Fibroblast of peridontal ligament (primary cell): ENCODE measurements at regions not wholly inside any gene's neighbourhood (a gene's known extent, or its start where the extent isn't known, plus 50 kb on each side); places are given as distances from the start of the nearest gene placed in this dataset.

Source experiments
- DNase-seq: peaks from one replicate; pipeline ENCODE4 v3.0.0-alpha.2; 2010; ENCODE audit errors: extremely low read depth

GRCh38 chr3:163672954-163673353 is 1405.3 kb downstream of the SI start:
- no peak for DNase-seq

DNA sequence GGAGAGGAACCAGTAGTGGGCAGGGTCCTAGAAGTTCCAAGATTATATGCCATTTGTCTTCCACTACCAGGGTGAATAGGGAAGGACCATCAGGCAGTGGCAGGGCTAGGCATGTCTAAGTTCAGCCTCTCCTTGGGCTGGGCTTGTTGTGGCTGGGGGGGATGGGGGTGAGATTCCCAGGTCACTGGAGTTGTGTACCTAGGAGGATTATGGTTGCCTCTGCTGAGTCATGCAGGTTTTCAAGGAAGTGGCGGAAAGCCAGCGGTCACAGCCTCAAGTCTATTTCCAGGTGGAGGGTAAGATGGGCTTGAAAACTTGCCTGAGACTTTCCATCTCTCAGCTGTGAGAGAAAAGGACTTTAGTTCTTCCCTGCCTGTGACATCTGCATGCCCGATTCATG is 1407.1 kb downstream of the SI start:
- no peak for DNase-seq

DNA sequence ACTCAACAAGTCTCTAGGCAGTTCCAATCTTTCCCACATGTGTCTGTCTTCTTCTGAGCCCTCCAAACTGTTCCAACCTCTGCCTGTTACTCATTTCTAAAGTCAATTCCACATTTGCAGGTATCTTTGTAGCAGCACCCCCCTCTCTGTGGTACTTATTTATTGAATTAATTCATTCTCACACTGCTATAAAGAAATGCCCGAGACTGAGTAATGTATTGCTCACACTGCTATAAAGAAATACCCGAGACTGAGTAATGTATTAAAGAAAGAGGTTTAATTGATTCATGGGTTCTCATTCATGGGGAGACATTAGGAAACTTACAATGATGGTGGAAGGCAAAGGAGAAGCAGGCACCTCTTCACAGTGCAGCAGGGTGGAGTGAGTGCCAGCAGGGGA is 1413.8 kb downstream of the SI start:
- DNase-seq = no peak

GRCh38 chr3:163657088-163657487 is 1421.2 kb downstream of the SI start:
- DNase-seq = no peak

GRCh38 chr3:163655021-163655420 is 1423.3 kb downstream of the SI start:
- DNase-seq = no peak

DNA sequence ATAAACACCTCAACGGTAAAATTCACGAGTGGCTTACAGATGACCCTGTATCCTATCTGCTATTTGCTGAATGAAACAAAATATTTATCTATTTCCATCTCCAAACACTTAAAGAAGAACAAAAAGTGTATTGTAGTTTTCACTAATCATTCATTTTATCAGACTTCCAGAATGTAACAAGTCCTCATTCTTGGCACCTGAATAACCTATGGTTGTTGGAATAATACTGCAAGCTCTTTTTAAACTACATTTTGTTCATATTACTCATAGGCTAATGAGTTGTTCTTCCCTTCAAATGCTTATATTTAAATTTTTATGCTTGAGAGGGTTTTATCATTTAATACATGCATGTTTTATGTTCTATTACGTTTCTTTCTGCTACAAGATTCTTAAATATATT is 1434.1 kb downstream of the SI start:
- no peak for DNase-seq

DNA sequence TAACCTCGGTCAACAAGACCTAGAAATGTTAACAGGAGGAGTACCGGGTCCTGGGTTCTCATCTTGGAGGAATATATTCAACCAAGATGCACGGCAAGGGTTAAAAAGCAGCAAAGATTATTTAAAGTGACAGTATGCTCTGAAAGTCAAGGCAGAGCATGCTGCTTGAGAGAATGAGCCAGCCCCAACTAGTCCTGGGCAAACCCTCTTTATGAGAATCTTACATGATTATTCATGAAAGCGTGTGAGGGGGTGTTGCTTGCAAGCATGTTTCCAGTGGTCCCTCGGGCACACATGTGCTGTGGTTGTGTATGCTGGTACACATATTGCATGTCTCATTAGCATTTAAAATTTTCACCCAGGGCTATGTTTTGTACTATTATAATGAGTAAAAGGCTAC is 1445.6 kb downstream of the SI start:
- DNase-seq = no peak

GRCh38 chr3:163626753-163627152 is 1451.5 kb downstream of the SI start:
- DNase-seq = no peak

- DNase-seq = no peak
These were observed 1455.9 kb downstream of the SI start for GRCh38 chr3:163622384-163622783.

- no peak for DNase-seq
These were observed 1463.4 kb downstream of the SI start for GRCh38 chr3:163614886-163615285.

- DNase-seq = no peak
These were observed 1472.4 kb downstream of the SI start for GRCh38 chr3:163605915-163606314.

- no peak for DNase-seq
These were observed 1476.9 kb downstream of the SI start for GRCh38 chr3:163601426-163601825.

GRCh38 chr3:163587342-163587741 is 1491.0 kb downstream of the SI start:
- DNase-seq = no peak

GRCh38 chr3:163582967-163583366 is 1495.3 kb downstream of the SI start:
- no peak for DNase-seq

GRCh38 chr3:163577271-163577670 is 1501.0 kb downstream of the SI start:
- DNase-seq = no peak

- DNase-seq = no peak
These were observed 1502.0 kb downstream of the SI start for GRCh38 chr3:163576314-163576713.

DNA sequence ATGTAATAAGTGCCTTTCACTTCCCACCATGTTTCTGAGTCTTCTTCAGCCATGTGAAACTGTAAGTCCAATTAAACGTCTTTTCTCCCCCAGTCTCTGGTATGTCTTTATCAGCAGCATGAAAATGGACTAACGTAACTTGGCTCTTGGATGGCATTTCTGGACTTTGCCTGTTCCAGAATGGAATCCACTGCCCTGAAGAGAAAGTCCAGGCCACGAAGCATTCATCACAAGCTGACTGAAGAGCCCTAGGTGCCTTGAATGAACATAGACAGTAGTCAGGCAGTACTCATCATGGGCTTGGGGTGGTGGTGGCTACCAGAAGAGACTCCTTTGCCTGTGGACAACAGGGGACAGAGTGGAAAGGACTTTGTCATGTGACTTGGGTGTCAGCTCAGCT is 1505.0 kb downstream of the SI start:
- DNase-seq = no peak

DNA sequence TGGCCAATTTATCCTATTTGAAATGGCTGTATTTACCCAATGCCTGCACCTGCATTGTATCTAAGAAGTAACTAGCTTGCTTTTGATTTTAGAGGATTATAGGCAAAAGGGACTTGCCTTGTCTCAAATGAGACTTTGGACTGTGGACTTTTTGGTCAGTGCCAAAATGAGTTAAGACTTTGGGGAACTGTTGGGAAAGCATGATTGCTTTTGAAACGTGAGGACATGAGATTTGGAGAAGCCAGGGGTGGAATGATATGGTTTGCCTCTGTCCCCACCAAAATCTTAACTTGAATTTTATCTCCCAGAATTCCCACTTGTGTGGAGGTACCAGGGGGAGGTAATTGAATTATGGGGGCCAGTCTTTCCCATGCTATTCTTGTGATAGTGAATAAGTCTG is 1505.4 kb downstream of the SI start:
- no peak for DNase-seq

- no peak for DNase-seq
These were observed 1514.8 kb downstream of the SI start for GRCh38 chr3:163563485-163563884.

- no peak for DNase-seq
These were observed 1515.7 kb downstream of the SI start for GRCh38 chr3:163562625-163563024.

DNA sequence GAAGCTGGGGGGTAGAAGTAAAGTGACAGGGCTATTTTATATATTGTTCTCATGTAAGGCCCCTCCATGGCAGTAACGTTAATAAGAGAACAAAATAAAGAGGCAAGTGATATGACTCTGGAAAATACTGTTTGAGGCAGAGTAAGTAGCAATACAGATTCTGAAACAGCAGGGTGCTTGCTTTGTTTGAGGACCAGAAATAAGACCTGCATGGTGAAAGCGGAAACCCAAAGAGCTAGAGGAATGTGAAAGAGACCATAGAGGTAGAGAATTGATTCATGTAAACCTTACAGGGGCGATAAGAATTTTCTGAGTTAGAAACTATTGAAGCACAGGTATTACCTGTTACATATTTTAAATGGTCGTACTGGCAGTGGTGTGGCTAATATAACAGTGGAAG is 1517.1 kb downstream of the SI start:
- no peak for DNase-seq

- DNase-seq = no peak
These were observed 1517.8 kb downstream of the SI start for GRCh38 chr3:163560459-163560858.

- no peak for DNase-seq
These were observed 1521.3 kb downstream of the SI start for GRCh38 chr3:163556813-163557523.

DNA sequence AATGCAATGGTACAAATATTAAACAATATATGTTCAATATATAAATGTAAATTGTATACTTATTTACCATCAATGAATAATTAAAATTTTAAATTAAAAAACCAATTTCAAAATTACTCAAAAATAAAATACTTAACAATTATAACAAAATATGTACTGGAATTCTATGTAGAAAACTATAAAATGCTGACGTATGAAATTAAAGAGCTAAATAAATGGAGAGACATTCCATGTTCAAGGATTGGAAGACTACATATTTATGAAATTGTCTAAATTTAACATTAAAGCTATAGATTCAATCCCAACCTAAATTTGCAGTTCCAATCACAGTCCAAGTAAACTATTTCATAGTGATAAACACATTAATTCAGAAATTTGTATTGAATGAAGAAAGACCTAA is 1522.4 kb downstream of the SI start:
- no peak for DNase-seq

GRCh38 chr3:163552659-163552966 is 1525.7 kb downstream of the SI start:
- DNase-seq = no peak
